Gastrocnemius medialis (tissue), 4 donors: ENCODE measurements at regions not wholly inside any gene's neighbourhood (a gene's known extent, or its start where the extent isn't known, plus 50 kb on each side); places are given as distances from the start of the nearest gene placed in this dataset.

Source experiments
- CTCF ChIP-seq, 5 experiments: fragments of 450-650 bp in 3 of 5; fragments of 200-600 bp in 2 of 5; sonication (generic) in 2 of 5; IDR thresholded peaks in 4 of 5; conservative IDR thresholded peaks in 1 of 5; 1 replicate in 4 of 5; 2 replicates in 1 of 5; pipeline ENCODE4 v1.5.1; 2016 to 2019; ENCODE audit warnings: antibody characterized with exemption in 5 of 5, mild to moderate bottlenecking in 3 of 5, moderate library complexity in 3 of 5
- POLR2A ChIP-seq, 2 donors: fragments of 450-650 bp; IDR thresholded peaks; one replicate each; pipeline ENCODE4 v1.6.1; 2017; ENCODE audit warnings: antibody characterized with exemption in 2 of 2, mild to moderate bottlenecking in 2 of 2, moderate library complexity in 2 of 2

GRCh38 chr3:25139267-25139666 is 288.8 kb upstream of the RARB start:
- TF ChIP-seq CTCF (IDR thresholded peaks at IDR 0.05 in 4 of 5, conservative IDR thresholded peaks at IDR 0.05 in 1 of 5) (no peak), POLR2A (IDR thresholded peaks at IDR 0.05) (no peak)
